C4-2B (cell line): ENCODE measurements at regions not wholly inside any gene's neighbourhood (a gene's known extent, or its start where the extent isn't known, plus 50 kb on each side); places are given as distances from the start of the nearest gene placed in this dataset.

Experiments used
- ZFX ChIP-seq: fragments of 450-650 bp; IDR thresholded peaks from 2 replicates; pipeline ENCODE4 v1.6.1; 2017
- TF ChIP-seq, protein P1 (sequence below): fragments of 450-650 bp; conservative IDR thresholded peaks from 2 replicates; pipeline ENCODE4 v1.5.1; 2017; ENCODE audit warnings: mild to moderate bottlenecking

DNA sequence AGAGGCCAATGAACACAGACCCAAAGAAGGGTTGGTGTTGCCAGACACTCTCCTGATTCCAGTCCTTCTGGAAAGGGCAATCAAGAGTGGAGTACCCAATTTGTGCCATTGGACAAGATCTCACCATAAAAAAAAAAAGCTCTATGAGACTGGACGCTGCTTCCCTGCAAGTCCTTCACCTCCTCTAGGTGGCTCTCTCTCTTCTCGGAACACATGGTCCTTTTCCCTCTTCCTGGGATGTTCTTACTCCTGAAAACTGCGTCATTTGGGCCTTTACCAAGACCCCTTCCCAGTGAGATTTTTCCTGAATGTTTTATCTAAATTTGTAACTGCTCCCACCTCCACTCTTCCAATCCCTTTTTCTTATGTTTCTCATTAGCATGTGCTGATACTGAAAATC, 280.8 kb downstream of the FOXA2 start:
- TF ChIP-seq, protein P1, sequence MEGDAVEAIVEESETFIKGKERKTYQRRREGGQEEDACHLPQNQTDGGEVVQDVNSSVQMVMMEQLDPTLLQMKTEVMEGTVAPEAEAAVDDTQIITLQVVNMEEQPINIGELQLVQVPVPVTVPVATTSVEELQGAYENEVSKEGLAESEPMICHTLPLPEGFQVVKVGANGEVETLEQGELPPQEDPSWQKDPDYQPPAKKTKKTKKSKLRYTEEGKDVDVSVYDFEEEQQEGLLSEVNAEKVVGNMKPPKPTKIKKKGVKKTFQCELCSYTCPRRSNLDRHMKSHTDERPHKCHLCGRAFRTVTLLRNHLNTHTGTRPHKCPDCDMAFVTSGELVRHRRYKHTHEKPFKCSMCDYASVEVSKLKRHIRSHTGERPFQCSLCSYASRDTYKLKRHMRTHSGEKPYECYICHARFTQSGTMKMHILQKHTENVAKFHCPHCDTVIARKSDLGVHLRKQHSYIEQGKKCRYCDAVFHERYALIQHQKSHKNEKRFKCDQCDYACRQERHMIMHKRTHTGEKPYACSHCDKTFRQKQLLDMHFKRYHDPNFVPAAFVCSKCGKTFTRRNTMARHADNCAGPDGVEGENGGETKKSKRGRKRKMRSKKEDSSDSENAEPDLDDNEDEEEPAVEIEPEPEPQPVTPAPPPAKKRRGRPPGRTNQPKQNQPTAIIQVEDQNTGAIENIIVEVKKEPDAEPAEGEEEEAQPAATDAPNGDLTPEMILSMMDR: peak; percentile 49
- TF ChIP-seq ZFX: no peak
